Omental fat pad (tissue), 3 donors: ENCODE measurements at regions not wholly inside any gene's neighbourhood (a gene's known extent, or its start where the extent isn't known, plus 50 kb on each side); places are given as distances from the start of the nearest gene placed in this dataset.

Experiments used
- ATAC-seq: fragments of 150-250 bp; one replicate; pipeline ENCODE4 v1.9.1; 2016; ENCODE audit warnings: mild to moderate bottlenecking, moderate library complexity; ENCODE audit not compliant: low FRiP score
- DNase-seq: peaks from one replicate; pipeline ENCODE4 v3.0.0-alpha.2; 2019; ENCODE audit warnings: low spot score
- TF ChIP-seq, protein P1 (sequence below), 3 donors: fragments of 450-650 bp; IDR thresholded peaks; one replicate each; pipeline ENCODE4 v1.5.1; 2016 to 2017; ENCODE audit warnings: antibody characterized with exemption in 3 of 3, mild to moderate bottlenecking in 3 of 3, moderate library complexity in 2 of 3

DNA sequence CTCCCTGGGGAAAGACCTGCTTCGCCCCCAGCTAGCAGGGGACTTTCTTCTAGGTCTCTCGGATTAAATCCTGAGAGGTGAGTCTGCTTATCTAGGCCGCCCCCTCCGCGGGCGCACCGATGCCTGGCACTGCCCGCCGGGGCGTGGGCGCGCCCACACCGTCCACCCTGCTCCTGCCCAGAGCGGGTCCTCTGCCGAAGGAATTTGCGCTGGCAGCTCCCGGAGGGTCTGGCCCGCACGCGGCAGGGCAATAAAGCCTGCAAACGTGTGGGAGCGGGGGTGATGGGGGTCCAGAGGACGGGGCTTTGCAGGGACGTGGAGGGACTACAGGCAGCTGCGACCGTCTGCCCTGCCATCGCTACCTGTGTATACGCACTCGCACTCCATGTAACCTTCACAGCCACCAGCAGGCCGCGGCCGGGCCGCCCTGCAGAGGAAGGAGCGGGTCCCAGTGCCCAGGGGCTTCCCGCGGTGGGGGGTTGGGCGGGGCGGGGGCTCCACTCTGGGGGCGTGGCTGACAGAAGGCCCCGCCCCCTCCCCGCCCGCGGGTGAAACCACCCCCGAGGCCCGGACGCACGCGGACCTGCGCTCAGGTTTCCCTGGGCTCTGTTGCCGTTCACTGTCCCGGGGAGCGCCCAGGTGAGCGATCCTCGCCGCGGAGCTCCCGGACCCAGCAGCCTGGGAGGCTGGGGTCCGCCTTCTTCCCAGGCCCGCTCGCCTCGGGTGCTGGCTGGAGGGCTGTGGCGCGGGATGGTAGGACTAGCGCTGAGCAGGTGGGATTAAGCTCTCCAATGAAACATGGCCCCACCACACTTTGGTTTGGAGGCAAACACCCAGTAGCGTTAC is 174.5 kb upstream of the HS6ST1 start:
- ATAC-seq, result no peak
- TF ChIP-seq, protein P1, sequence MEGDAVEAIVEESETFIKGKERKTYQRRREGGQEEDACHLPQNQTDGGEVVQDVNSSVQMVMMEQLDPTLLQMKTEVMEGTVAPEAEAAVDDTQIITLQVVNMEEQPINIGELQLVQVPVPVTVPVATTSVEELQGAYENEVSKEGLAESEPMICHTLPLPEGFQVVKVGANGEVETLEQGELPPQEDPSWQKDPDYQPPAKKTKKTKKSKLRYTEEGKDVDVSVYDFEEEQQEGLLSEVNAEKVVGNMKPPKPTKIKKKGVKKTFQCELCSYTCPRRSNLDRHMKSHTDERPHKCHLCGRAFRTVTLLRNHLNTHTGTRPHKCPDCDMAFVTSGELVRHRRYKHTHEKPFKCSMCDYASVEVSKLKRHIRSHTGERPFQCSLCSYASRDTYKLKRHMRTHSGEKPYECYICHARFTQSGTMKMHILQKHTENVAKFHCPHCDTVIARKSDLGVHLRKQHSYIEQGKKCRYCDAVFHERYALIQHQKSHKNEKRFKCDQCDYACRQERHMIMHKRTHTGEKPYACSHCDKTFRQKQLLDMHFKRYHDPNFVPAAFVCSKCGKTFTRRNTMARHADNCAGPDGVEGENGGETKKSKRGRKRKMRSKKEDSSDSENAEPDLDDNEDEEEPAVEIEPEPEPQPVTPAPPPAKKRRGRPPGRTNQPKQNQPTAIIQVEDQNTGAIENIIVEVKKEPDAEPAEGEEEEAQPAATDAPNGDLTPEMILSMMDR (IDR thresholded peaks at IDR 0.05), result no peak
- DNase-seq, result no peak

DNA sequence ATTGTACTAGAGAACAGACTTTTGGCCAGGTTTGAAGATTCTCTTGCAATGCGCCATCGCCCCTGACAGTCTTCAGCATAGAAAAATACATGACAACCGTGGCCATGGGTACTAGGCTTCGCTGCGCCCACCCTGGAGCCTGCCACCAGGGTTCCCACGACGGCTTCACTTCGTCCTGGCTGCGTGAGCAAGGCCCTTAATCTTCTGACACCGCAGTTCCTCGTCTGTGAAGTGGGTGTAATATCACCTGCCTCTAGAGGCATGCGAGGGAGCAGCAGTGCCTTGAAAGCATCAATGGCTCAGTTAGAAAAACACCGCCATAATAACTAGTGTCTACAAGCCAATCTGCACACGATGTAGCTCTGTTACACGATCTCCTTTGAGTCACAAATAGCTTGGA is 175.2 kb upstream of the HS6ST1 start:
- no peak for DNase-seq
- TF ChIP-seq, protein P1 (IDR thresholded peaks at IDR 0.05), result no peak
- ATAC-seq, result no peak

DNA sequence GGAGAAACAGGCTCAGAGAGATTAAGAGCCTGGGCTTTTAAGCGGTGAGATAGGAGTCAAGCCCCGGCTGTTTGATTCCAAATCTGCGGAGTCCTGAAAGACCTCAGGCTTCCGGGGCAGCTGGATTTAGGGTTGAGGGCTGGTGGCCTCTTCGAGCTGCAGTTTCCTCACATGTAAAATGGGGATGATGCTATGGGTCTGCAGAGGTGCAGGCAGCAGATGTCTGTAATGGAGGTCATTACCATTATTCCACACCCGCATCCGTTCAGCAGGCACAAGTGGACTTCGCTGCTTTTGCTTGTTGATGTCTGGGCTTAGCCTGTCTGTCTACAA is 175.6 kb upstream of the HS6ST1 start:
- no peak for DNase-seq
- ATAC-seq, result no peak
- TF ChIP-seq, protein P1 (IDR thresholded peaks at IDR 0.05), result no peak

DNA sequence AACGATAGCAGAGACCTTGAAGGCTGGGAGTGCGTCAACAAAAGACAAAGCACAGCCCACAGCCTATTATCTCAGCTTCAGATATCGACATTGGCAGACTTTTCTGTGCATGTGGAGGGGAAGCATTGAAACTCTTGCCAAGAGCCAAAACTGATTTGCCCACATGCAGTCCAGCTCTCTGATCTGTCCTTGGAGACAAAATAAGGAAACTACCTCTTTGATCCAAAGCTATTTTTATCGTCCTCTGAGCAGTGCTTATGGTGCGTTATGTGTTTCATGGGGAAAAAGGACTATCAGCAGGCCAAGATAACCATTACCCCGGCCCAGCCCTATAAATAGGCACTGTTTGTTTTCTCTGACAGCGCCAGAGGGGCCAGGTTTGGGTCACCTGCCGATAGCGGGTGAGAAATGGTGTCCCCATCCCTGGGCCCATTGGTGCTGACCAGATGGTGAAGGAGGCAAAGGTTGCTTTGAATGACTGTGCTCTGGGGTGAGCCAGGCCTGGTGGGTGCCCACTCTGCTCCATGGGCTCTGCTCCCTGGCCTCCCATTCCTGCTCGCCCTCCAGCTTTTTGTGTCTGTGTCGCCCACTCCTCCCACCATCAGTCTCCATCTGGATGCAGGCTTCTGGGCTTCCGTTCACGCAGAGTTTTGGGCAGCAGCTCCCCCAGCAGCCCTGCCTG is 176.1 kb upstream of the HS6ST1 start:
- TF ChIP-seq, protein P1 (IDR thresholded peaks at IDR 0.05), result no peak
- ATAC-seq (no peak), DNase-seq (no peak)

DNA sequence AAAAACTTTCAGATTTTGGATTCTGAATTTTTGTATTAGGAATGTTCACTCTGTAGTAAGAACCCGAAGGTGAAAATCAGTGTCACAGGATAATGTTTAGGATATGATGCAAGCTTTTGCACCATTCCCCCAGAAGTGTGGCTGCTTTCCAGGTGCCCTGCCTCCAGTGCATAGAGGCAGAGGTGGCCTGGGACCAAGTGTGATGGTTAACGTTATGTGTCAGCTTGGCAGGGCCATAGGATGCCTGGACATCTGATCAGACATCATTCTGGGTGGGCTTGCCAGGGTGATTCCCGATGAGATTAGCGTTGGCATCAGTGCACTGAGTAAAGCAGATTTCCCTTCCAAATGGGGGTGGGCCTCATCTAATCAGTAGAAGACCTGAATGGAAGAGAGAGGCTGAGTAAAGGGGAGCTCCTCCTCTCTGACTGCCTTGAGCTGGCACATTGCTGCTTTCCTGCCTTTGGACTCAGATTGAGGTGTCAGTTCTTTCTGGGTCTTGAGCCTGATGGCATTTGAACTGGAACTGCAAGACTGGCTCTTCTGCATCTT is 177.4 kb upstream of the HS6ST1 start:
- DNase-seq, result no peak
- ATAC-seq, result no peak
- TF ChIP-seq, protein P1 (IDR thresholded peaks at IDR 0.05), result no peak

DNA sequence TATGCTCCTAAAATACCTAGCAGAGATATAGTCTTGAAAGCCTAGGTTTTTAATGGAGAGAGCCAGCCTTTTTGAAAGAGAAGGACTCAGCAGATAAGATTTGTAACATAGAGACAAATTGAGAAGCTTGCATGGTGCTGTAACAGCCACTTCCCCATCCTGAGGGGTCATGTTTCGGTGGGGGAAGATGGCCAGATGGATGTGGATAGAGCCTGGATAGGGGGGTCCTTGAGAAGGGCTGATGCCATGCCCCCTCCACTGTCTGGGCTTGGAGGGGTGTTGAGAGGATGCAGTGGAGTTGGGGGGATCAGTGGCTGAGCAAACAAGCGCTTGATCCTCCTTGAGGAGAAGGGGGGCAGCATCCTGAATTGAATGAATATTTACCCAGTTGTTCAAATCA is 178.0 kb upstream of the HS6ST1 start:
- TF ChIP-seq, protein P1 (IDR thresholded peaks at IDR 0.05), result no peak
- ATAC-seq (no peak), DNase-seq (no peak)
